CMK (cell line): ENCODE measurements at regions not wholly inside any gene's neighbourhood (a gene's known extent, or its start where the extent isn't known, plus 50 kb on each side); places are given as distances from the start of the nearest gene placed in this dataset.
A peak's percentile ranks its signal among the peaks of the same experiment; 100 is the strongest.
"Not testable (repeated sequence)": the region's sequence is repeated elsewhere in the genome, so short reads cannot be mapped to it uniquely, and the experiment has no call there.

ENCODE experiments used
- DNase-seq: peaks from one replicate; pipeline ENCODE4 v3.0.0-alpha.2; 2010; ENCODE audit warnings: low read depth

DNA sequence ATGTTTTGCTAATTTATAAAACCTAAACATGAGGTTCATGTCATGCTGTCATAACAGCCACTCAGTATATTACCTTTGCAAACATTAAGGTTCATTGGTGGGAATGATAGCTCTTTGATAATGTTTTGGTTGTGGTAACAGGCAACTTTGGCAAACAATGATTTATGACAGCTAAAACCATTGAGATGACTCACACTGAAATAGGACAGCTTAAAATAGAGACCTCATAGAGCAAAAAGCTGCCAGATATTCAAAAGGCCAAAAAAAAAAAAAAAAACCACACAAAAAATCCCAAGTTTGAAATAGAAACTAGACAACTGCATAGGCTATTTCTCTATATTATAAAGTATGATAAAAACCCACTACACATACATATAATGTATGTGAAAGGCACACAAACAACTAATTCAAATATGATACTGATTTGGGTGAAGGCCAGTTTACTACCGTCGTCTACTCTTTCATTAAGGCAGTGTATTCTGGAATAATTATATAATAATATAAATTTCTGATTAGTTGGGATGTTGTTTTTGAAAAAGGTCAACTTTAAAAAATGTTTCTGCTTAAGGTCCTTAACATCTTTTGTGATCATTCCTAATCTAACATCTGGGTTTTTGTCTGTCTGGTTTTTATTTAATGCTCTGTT, 646.0 kb upstream of the PITX2 start:
- no peak for DNase-seq

DNA sequence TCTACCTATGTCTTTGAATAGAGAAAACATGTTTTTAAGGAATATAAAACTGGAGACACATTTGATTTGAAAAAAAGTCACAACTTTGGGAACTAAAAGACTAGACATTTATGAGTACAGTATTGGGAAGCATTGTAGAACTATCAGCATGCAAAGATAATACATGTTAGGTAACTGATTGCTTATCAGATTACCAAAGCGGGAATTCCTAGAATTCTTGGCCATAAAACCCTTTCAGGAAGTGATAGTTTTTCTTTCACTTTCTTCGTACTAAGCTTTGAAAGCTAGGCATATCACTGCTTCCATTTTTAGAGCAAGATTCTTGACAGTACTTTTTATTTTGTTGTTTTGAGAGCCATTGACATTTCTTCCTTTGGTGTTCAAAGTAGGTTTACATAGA, 646.6 kb upstream of the PITX2 start:
- DNase-seq: no peak

DNA sequence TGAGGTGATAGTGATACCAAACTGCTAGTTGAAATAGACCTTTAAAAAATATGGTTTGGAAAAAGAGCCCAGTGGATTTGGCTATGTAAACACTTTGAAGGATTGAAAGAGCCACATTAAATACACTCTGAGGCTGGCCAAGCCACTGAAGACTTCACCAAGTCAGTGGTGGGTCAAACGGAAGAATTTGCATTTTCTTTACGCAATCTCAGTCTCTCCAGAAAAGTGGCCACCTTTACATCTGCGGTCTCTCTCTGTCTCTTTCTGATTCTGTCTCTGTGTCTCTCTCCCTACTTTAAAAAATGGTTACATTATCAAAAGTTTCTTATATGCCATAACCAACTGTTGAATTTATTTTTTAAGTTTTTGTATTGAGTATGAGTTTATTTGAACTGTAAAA, 651.2 kb upstream of the PITX2 start:
- DNase-seq: no peak

GRCh38 chr4:111274486-111274885, 651.6 kb upstream of the PITX2 start:
- DNase-seq: no peak

DNA sequence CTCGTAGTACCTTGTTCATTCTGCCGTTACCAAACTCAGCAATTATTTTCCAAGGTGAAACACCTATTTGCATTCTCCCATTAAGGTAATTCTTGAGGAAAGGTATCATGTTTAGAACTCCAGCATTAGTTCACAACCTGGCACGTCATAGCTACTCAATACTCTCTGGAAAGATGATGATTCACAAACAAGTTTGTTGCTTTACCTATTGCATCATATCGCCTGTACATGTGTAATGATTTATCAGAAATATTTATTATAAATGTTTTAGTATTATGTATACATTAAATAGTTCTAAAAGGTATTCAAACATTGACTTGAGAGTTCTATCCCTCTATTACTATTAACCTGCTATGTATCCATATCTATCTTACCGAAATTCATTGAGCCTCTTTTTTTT, 658.3 kb upstream of the PITX2 start:
- DNase-seq: no peak

DNA sequence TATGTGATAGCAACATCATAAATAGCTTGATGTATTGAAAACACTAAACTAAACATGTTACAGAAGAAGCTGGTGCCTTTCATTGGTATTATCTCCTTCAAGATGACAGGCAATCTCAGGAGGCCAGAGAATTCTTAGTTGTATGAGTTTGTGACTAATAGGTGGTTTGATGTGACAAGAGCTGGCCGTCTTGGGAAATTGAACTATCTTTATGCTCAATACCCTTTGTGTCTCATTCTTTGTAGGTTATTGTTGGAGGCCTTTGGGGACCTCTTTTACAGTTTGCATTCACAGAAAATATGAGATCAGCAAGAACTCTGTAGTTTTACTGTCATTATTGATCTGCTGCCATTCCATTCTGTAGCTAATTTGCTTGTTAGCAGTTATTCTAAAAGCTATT, 659.2 kb upstream of the PITX2 start:
- DNase-seq: no peak

GRCh38 chr4:111283066-111283677, 660.3 kb upstream of the PITX2 start:
- DNase-seq: peak; percentile 20

GRCh38 chr4:111296466-111296865, 673.6 kb upstream of the PITX2 start:
- no peak for DNase-seq

DNA sequence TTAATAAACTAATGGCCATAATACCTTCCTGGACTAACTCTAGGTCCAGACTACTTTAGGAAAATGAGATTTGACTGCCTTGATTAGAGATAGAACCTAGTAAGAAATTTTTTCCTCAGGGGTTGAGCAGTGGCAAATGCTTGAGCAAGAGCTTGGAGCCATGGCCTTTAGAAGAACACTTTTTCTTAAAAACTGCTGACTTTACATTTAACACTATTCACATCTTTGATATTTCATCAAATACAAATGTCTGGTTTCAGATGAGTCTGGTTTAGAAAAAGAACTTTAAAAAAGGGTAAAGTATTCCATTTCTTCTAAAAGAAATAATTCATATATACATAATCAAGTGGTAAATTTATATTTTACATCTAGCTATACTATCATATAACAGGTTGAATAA, 680.9 kb upstream of the PITX2 start:
- DNase-seq: no peak

DNA sequence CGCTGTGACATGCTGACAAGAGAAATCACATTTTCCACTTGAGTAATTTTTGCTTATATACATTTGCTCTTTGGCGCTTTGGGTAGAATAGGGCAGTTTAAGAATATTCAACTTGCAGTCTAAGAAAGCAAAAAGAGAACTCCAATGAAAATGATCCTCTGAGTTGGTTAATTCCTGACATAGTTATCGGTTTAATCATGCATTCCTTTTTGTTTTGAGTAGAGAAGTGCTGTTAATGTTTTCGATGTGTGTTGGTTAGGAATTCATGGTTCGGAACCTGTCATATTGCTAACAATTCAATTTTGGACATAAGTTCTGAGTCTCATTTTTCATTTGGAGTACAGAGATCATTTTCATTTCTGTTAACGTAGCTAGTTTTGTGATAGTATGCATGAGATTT, 700.6 kb upstream of the PITX2 start:
- no peak for DNase-seq

DNA sequence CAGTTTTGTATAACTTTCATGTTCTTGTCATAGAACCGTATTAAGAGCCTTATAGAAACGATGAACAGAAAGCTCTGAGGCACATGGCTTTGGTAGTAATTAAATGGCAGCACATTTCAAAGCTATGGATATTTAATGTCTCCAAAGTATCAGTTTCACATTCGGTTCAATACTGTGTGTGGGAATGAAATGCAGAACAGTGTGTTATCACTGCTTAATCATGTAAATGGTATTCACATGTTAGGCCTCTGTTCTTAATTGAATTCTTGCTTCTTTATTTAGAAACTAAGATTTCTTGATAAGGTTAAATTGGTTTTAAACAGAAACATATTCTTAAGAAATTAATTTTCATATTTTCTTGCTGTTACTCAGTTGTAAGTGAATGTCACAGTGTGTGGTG, 701.0 kb upstream of the PITX2 start:
- DNase-seq: no peak

GRCh38 chr4:111326450-111326849, 703.6 kb upstream of the PITX2 start:
- DNase-seq: no peak

DNA sequence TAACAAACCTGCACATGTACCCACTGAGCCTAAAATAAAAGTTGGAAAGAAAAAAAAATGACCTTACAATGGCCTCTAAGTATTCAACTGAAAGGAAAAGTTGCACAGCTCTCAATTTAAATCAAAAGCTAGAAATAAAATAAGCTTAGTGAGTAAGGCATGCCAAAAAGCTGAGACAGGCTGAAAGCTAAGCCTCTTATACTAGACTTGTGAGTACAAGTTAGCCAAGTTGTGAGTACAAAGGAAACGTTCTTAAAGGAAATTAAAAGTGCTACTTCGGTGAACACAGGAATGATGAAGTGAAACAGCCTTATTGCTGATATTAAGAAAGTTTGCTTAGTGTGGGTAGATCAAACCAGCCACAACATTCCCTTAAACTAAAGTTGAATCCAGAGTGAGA, 707.9 kb upstream of the PITX2 start:
- DNase-seq: no peak

DNA sequence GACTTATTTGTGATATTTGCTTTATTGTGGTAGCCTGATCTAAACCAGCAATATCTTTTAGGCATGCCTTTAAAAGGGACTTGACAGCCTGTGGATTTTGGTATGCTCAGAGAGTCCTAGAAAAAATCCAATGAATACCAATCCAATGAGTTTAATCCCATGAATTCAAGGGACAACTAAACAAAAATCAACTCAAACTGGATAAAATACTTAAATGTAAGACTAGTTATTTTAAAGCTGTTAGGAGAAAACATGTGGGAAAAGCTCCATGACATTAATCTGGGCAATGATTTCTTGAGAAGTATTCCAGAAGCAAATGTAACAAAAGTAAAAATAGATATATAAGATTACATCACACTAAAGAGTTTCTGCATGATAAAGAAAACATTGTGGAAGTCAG, 711.5 kb upstream of the PITX2 start:
- no peak for DNase-seq

GRCh38 chr4:111337186-111337876, 714.5 kb upstream of the PITX2 start:
- DNase-seq: not testable (repeated sequence)

DNA sequence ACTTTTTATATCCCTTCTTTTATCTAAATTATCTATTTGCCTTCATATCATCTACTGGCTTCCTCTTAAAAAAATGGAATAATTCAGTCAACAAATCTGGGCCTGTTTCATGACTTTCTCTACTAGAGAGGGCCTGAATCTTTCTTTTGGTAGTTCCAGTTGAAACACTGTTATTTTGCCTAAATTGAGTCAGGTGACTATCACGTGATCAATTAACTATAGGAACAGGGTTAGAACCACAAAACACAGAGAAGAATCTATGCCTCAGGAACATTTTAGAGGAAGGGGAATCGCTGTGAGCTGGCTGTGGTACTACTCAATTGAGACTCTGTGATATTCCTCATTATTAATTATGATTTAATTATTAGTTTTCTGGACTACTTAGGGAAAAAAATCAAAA, 736.7 kb upstream of the PITX2 start:
- no peak for DNase-seq

DNA sequence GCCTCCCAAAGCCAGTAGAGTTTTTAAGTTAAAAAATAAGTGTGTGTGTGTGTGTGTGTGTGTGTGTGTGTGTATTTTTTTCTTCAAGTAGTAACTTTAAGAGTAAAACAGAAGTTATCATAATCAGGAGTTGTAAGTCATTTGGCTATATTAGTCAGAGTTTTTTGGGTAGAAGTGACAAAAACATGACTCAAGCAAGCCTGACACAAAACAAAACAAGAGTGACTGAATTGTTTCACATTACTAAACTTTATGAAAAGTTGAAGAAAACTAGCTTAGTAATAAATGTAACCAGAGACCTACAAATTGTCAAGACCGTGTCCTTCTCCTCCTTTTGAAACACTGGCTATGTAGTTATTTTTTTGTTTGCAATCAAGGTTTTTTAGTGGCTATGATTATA, 738.0 kb upstream of the PITX2 start:
- DNase-seq: no peak

DNA sequence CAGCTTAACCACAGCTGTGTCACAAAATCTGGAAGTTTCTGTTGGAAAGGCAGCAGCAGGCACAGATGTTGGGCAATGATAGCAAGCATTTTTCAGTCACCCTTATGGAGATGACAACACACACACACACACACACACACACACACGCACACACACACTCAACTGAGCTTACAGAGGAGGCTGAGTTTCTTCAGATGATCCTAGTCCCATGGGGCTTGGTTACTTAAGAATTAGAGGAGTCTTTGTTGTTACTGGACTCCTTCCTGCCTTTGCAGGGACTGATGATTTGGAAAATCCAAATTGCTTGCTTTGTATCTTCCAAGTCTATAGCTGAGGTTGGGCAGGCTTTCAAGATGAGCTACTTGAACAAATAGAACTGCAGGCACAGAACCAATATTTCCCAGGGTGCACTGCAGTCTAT, 740.1 kb upstream of the PITX2 start:
- no peak for DNase-seq

DNA sequence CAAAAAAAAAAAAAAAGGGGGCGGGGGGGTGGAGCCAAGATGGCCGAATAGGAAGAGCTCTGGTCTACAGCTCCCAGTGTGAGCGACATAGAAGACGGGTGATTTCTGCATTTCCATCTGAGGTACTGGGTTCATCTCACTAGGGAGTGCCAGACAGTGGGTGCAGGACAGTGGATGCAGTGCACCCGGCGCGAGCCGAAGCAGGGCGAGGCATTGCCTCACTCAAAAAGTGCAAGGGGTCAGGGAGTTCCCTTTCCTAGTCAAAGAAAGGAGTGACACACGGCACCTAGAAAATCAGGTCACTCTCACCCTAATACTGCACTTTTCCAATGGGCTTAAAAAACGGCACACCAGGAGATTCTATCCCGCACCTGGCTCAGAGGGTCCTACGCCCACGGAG, 755.0 kb upstream of the PITX2 start:
- not testable (repeated sequence) for DNase-seq

DNA sequence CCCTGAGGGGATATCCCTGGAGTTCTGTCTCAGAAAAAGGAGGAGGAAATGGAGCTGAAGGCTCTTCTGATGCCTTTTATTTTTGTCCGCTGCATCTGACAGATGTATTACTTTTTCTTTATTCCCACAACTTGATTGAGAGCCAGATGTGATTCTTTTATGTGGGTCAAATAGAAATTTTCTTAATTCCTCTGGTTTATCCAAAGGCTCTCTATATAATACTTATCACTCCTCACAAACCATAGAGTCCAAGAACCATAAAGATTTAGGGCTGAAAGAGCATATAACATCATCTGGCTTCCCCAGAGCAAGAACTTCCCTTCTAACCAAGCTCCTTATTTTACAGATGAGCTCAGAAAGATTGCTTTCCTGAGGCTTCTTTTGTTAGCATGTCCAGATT, 756.7 kb upstream of the FAM241A start:
- no peak for DNase-seq

DNA sequence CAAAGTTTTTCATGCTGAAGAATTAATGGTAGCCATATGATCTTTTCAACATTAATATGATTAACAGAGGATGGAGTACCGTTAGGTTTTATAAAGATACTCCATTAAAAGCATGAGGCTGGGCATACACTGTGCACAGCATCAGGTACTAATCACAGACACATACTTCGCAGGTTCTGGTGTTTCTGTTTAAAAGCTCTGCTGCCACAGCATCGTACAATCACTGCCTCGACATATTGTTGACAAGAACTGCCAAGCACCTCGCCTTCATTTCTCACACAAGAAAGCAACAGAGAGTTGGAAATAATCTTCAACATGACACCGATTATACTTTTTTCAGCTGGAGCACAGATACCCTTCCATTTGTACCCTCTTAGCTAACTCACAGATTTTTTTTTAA, 753.4 kb upstream of the FAM241A start:
- DNase-seq: no peak

GRCh38 chr4:111393781-111394180, 751.5 kb upstream of the FAM241A start:
- DNase-seq: no peak

- no peak for DNase-seq
Measured at GRCh38 chr4:111398906-111399330, 746.3 kb upstream of the FAM241A start.

GRCh38 chr4:111399623-111400022, 745.6 kb upstream of the FAM241A start:
- DNase-seq: no peak
